HepG2 (cell line): ENCODE measurements at regions not wholly inside any gene's neighbourhood (a gene's known extent, or its start where the extent isn't known, plus 50 kb on each side); places are given as distances from the start of the nearest gene placed in this dataset.

Experiments
- HMG20A ChIP-seq: IDR thresholded peaks from 2 replicates; pipeline ENCODE4 v1.6.1; 2016; ENCODE audit warnings: borderline replicate concordance
- HNRNPK ChIP-seq: fragments of 200-400 bp; formaldehyde crosslinking; IDR thresholded peaks from 2 replicates; pipeline ENCODE4 v1.6.1; 2018; ENCODE audit warnings: low read length, low read depth, moderate library complexity, mild to moderate bottlenecking; ENCODE audit not compliant: poor library complexity, severe bottlenecking
- KDM5B ChIP-seq: sonication (generic); formaldehyde crosslinking; IDR thresholded peaks from 2 replicates; pipeline ENCODE4 v1.4.0; 2020; ENCODE audit warnings: missing genetic modification reagents, mild to moderate bottlenecking, borderline replicate concordance
- POLR2AphosphoS5 ChIP-seq: IDR thresholded peaks from 2 replicates; pipeline ENCODE4 v1.6.1; 2012; ENCODE audit warnings: low read depth, low read length
- RBM22 ChIP-seq: fragments of 200-400 bp; formaldehyde crosslinking; optimal IDR thresholded peaks from 2 replicates; pipeline ENCODE3; 2017; ENCODE audit warnings: mild to moderate bottlenecking, low read length, moderate library complexity
- SP1 ChIP-seq, 2 experiments: fragments of 450-650 bp in 1 of 2; sonication (generic) in 1 of 2; formaldehyde crosslinking in 1 of 2; IDR thresholded peaks; 2 replicates each; pipeline versions ENCODE4 v1.4.0 to v1.6.1; 2016 to 2020; ENCODE audit warnings: missing genetic modification reagents in 1 of 2
- ZFP37 ChIP-seq: sonication (generic); formaldehyde crosslinking; IDR thresholded peaks from 2 replicates; pipeline ENCODE4 v1.4.0; 2020; ENCODE audit warnings: missing genetic modification reagents, borderline replicate concordance
- TF ChIP-seq, protein P1 (sequence below): sonication (generic); formaldehyde crosslinking; IDR thresholded peaks from 2 replicates; pipeline ENCODE4 v1.5.0; 2020; ENCODE audit warnings: missing genetic modification reagents
- TF ChIP-seq, protein P2 (sequence below): IDR thresholded peaks from 2 replicates; pipeline ENCODE4 v1.6.1; 2016; ENCODE audit warnings: missing compliant biosample characterization, missing genetic modification reagents, borderline replicate concordance
- TF ChIP-seq, protein P3 (sequence below): IDR thresholded peaks from 2 replicates; pipeline ENCODE4 v1.6.1; 2016; ENCODE audit warnings: missing compliant biosample characterization, missing genetic modification reagents, borderline replicate concordance
- TF ChIP-seq, protein P4 (sequence below): sonication (generic); formaldehyde crosslinking; IDR thresholded peaks from 2 replicates; pipeline ENCODE4 v1.5.0; 2020; ENCODE audit warnings: mild to moderate bottlenecking, missing genetic modification reagents, moderate library complexity
- TF ChIP-seq, protein P5 (sequence below): sonication (generic); formaldehyde crosslinking; IDR thresholded peaks from 2 replicates; pipeline ENCODE4 v1.5.0; 2020; ENCODE audit warnings: mild to moderate bottlenecking, missing genetic modification reagents
- TF ChIP-seq, protein P6 (sequence below): sonication (generic); formaldehyde crosslinking; IDR thresholded peaks from 2 replicates; pipeline ENCODE4 v1.4.0; 2020; ENCODE audit warnings: mild to moderate bottlenecking, missing genetic modification reagents, borderline replicate concordance
- TF ChIP-seq, protein P7 (sequence below): sonication (generic); formaldehyde crosslinking; IDR thresholded peaks from 2 replicates; pipeline ENCODE4 v1.4.0; 2020; ENCODE audit warnings: mild to moderate bottlenecking, missing genetic modification reagents

DNA sequence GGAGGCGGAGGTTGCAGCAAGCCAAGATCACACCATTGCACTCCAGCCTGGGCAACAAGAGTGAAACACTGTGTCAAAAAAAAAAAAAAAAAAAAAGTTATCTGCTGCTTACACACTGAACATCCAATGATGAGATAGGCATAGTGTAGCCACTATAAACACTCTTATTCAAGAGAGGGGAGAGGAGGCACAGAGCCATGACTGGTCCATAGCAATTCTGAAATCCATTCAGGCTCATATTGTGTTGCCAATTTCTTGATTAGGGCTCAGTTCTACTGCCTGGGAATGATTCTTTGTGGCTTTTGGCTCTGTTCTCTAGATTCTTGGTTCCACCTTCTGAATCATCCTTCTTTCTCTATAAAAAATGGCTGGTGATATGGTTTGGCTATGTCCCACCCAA lies 136.1 kb downstream of the ZFP36L2 start:
- TF ChIP-seq, protein P1, sequence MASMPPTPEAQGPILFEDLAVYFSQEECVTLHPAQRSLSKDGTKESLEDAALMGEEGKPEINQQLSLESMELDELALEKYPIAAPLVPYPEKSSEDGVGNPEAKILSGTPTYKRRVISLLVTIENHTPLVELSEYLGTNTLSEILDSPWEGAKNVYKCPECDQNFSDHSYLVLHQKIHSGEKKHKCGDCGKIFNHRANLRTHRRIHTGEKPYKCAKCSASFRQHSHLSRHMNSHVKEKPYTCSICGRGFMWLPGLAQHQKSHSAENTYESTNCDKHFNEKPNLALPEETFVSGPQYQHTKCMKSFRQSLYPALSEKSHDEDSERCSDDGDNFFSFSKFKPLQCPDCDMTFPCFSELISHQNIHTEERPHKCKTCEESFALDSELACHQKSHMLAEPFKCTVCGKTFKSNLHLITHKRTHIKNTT (CRISPR knock-in tag) = no peak
- TF ChIP-seq, protein P2, sequence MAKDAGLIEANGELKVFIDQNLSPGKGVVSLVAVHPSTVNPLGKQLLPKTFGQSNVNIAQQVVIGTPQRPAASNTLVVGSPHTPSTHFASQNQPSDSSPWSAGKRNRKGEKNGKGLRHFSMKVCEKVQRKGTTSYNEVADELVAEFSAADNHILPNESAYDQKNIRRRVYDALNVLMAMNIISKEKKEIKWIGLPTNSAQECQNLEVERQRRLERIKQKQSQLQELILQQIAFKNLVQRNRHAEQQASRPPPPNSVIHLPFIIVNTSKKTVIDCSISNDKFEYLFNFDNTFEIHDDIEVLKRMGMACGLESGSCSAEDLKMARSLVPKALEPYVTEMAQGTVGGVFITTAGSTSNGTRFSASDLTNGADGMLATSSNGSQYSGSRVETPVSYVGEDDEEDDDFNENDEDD (CRISPR knock-in tag) = no peak
- TF ChIP-seq, protein P3, sequence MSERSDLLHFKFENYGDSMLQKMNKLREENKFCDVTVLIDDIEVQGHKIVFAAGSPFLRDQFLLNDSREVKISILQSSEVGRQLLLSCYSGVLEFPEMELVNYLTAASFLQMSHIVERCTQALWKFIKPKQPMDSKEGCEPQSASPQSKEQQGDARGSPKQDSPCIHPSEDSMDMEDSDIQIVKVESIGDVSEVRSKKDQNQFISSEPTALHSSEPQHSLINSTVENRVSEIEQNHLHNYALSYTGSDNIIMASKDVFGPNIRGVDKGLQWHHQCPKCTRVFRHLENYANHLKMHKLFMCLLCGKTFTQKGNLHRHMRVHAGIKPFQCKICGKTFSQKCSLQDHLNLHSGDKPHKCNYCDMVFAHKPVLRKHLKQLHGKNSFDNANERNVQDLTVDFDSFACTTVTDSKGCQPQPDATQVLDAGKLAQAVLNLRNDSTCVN (CRISPR knock-in tag) = no peak
- TF ChIP-seq HMG20A (CRISPR knock-in tag) (no peak), POLR2AphosphoS5 (no peak), HNRNPK (no peak), RBM22 (no peak), SP1 (IDR thresholded peaks at IDR 0.05) (no peak), SP1 (CRISPR knock-in tag; IDR thresholded peaks at IDR 0.05) (no peak), KDM5B (CRISPR knock-in tag) (no peak), ZFP37 (CRISPR knock-in tag) (no peak)
- TF ChIP-seq, protein P4, sequence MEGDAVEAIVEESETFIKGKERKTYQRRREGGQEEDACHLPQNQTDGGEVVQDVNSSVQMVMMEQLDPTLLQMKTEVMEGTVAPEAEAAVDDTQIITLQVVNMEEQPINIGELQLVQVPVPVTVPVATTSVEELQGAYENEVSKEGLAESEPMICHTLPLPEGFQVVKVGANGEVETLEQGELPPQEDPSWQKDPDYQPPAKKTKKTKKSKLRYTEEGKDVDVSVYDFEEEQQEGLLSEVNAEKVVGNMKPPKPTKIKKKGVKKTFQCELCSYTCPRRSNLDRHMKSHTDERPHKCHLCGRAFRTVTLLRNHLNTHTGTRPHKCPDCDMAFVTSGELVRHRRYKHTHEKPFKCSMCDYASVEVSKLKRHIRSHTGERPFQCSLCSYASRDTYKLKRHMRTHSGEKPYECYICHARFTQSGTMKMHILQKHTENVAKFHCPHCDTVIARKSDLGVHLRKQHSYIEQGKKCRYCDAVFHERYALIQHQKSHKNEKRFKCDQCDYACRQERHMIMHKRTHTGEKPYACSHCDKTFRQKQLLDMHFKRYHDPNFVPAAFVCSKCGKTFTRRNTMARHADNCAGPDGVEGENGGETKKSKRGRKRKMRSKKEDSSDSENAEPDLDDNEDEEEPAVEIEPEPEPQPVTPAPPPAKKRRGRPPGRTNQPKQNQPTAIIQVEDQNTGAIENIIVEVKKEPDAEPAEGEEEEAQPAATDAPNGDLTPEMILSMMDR (CRISPR knock-in tag) = no peak
- TF ChIP-seq, protein P5, sequence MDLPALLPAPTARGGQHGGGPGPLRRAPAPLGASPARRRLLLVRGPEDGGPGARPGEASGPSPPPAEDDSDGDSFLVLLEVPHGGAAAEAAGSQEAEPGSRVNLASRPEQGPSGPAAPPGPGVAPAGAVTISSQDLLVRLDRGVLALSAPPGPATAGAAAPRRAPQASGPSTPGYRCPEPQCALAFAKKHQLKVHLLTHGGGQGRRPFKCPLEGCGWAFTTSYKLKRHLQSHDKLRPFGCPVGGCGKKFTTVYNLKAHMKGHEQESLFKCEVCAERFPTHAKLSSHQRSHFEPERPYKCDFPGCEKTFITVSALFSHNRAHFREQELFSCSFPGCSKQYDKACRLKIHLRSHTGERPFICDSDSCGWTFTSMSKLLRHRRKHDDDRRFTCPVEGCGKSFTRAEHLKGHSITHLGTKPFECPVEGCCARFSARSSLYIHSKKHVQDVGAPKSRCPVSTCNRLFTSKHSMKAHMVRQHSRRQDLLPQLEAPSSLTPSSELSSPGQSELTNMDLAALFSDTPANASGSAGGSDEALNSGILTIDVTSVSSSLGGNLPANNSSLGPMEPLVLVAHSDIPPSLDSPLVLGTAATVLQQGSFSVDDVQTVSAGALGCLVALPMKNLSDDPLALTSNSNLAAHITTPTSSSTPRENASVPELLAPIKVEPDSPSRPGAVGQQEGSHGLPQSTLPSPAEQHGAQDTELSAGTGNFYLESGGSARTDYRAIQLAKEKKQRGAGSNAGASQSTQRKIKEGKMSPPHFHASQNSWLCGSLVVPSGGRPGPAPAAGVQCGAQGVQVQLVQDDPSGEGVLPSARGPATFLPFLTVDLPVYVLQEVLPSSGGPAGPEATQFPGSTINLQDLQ (CRISPR knock-in tag) = no peak
- TF ChIP-seq, protein P6, sequence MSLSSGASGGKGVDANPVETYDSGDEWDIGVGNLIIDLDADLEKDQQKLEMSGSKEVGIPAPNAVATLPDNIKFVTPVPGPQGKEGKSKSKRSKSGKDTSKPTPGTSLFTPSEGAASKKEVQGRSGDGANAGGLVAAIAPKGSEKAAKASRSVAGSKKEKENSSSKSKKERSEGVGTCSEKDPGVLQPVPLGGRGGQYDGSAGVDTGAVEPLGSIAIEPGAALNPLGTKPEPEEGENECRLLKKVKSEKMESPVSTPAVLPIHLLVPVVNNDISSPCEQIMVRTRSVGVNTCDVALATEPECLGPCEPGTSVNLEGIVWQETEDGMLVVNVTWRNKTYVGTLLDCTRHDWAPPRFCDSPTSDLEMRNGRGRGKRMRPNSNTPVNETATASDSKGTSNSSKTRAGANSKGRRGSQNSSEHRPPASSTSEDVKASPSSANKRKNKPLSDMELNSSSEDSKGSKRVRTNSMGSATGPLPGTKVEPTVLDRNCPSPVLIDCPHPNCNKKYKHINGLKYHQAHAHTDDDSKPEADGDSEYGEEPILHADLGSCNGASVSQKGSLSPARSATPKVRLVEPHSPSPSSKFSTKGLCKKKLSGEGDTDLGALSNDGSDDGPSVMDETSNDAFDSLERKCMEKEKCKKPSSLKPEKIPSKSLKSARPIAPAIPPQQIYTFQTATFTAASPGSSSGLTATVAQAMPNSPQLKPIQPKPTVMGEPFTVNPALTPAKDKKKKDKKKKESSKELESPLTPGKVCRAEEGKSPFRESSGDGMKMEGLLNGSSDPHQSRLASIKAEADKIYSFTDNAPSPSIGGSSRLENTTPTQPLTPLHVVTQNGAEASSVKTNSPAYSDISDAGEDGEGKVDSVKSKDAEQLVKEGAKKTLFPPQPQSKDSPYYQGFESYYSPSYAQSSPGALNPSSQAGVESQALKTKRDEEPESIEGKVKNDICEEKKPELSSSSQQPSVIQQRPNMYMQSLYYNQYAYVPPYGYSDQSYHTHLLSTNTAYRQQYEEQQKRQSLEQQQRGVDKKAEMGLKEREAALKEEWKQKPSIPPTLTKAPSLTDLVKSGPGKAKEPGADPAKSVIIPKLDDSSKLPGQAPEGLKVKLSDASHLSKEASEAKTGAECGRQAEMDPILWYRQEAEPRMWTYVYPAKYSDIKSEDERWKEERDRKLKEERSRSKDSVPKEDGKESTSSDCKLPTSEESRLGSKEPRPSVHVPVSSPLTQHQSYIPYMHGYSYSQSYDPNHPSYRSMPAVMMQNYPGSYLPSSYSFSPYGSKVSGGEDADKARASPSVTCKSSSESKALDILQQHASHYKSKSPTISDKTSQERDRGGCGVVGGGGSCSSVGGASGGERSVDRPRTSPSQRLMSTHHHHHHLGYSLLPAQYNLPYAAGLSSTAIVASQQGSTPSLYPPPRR (CRISPR knock-in tag) = no peak
- TF ChIP-seq, protein P7, sequence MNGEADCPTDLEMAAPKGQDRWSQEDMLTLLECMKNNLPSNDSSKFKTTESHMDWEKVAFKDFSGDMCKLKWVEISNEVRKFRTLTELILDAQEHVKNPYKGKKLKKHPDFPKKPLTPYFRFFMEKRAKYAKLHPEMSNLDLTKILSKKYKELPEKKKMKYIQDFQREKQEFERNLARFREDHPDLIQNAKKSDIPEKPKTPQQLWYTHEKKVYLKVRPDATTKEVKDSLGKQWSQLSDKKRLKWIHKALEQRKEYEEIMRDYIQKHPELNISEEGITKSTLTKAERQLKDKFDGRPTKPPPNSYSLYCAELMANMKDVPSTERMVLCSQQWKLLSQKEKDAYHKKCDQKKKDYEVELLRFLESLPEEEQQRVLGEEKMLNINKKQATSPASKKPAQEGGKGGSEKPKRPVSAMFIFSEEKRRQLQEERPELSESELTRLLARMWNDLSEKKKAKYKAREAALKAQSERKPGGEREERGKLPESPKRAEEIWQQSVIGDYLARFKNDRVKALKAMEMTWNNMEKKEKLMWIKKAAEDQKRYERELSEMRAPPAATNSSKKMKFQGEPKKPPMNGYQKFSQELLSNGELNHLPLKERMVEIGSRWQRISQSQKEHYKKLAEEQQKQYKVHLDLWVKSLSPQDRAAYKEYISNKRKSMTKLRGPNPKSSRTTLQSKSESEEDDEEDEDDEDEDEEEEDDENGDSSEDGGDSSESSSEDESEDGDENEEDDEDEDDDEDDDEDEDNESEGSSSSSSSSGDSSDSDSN = no peak
